Tibial nerve (tissue), 4 donors: ENCODE measurements at regions not wholly inside any gene's neighbourhood (a gene's known extent, or its start where the extent isn't known, plus 50 kb on each side); places are given as distances from the start of the nearest gene placed in this dataset.
A peak's percentile ranks its signal among the peaks of the same experiment; 100 is the strongest.

Source experiments
- DNase-seq, 2 donors: peaks; one replicate each; pipeline ENCODE4 v3.0.0-alpha.2; 2019; ENCODE audit warnings: low spot score in 2 of 2
- H3K27ac ChIP-seq, 4 donors: fragments of 200-600 bp; sonication (generic) in 3 of 4; one replicate each; pipeline ENCODE4 v1.5.1; 2017 to 2019; ENCODE audit warnings: mild to moderate bottlenecking in 1 of 4
- H3K27me3 ChIP-seq, 2 donors: fragments of 200-600 bp; sonication (generic) in 1 of 2; one replicate each; pipeline versions ENCODE4 v1.5.1 to v1.6.0; 2017 to 2019
- H3K36me3 ChIP-seq, 3 donors: fragments of 200-600 bp; sonication (generic); one replicate each; pipeline ENCODE4 v1.5.1; 2018 to 2019
- H3K4me1 ChIP-seq, 4 donors: fragments of 200-600 bp; sonication (generic) in 3 of 4; one replicate each; pipeline ENCODE4 v1.5.1; 2017 to 2019
- H3K4me3 ChIP-seq, 4 donors: fragments of 200-600 bp; sonication (generic) in 3 of 4; one replicate each; pipeline ENCODE4 v1.5.1; 2017 to 2019; ENCODE audit warnings: mild to moderate bottlenecking in 1 of 4, moderate library complexity in 1 of 4
- H3K9me3 ChIP-seq, 4 donors: fragments of 200-600 bp; sonication (generic) in 3 of 4; one replicate each; pipeline ENCODE4 v1.5.1; 2017 to 2019
- CTCF ChIP-seq, 5 experiments: fragments of 200-600 bp in 3 of 5; fragments of 450-650 bp in 2 of 5; sonication (generic) in 3 of 5; IDR thresholded peaks; one replicate each; pipeline ENCODE4 v1.5.1; 2016 to 2019; ENCODE audit warnings: antibody characterized with exemption in 5 of 5, mild to moderate bottlenecking in 3 of 5, moderate library complexity in 2 of 5
- EP300 ChIP-seq, 2 donors: sonication (generic); formaldehyde crosslinking; IDR thresholded peaks; one replicate each; pipeline ENCODE4 v1.6.1; 2017; ENCODE audit warnings: antibody characterized with exemption in 2 of 2, mild to moderate bottlenecking in 1 of 2
- POLR2A ChIP-seq, 2 donors: fragments of 450-650 bp; IDR thresholded peaks; one replicate each; pipeline ENCODE4 v1.6.1; 2017; ENCODE audit warnings: antibody characterized with exemption in 2 of 2, mild to moderate bottlenecking in 2 of 2, moderate library complexity in 2 of 2
- whole genome bisulfite sequencing, 2 donors: methylation state at CpG; one replicate each; pipeline ENCODE4 v1.1.5; 2018; 5-methylcytosine and 5-hydroxymethylcytosine counted together

GRCh38 chr13:80009760-80010159 is 331.2 kb downstream of the SPRY2 start:
- Histone ChIP-seq H3K4me3 (no peak overlapping the region), H3K9me3 (peaks cover 0 to 3% (median 0%) of the 10 kb centered on the region in 4 donors), H3K4me1 (peaks cover 0 to 23% (median 12%) of the 10 kb centered on the region in 4 donors), H3K36me3 (no peaks in the 10 kb centered on the region), H3K27me3 (no peaks in the 10 kb centered on the region), H3K27ac (no peak overlapping the region)
- no peak for TF ChIP-seq EP300 (IDR thresholded peaks at IDR 0.05)
- no peak for TF ChIP-seq POLR2A (IDR thresholded peaks at IDR 0.05)
- no peak for TF ChIP-seq CTCF (IDR thresholded peaks at IDR 0.05)
- no peak for DNase-seq

- no peak for TF ChIP-seq POLR2A (IDR thresholded peaks at IDR 0.05)
- TF ChIP-seq CTCF (IDR thresholded peaks at IDR 0.05), result no peak
- no peak for TF ChIP-seq EP300 (IDR thresholded peaks at IDR 0.05)
- no peak for DNase-seq
- Histone ChIP-seq H3K27me3 (no peaks in the 10 kb centered on the region), H3K9me3 (peaks cover 0 to 3% (median 0%) of the 10 kb centered on the region in 4 donors), H3K4me3 (no peak overlapping the region), H3K27ac (no peak overlapping the region), H3K4me1 (peaks cover 0 to 21% (median 12%) of the 10 kb centered on the region in 4 donors), H3K36me3 (no peaks in the 10 kb centered on the region)
- 90 to 91% methylated on average over 4 of the region's 4 CpGs for whole genome bisulfite sequencing, 2 donors
Observed at GRCh38 chr13:80006940-80007339, 334.0 kb downstream of the SPRY2 start.

GRCh38 chr13:80001510-80001842 is 339.4 kb downstream of the SPRY2 start:
- no peak for DNase-seq
- Histone ChIP-seq H3K27ac (peak overlapping the region in 2 of 4 donors; percentile 36 to 72), H3K9me3 (peaks cover 0 to 3% (median 0%) of the 10 kb centered on the region in 4 donors), H3K36me3 (no peaks in the 10 kb centered on the region), H3K4me1 (peaks cover 0 to 8% (median 0%) of the 10 kb centered on the region in 4 donors), H3K4me3 (no peak overlapping the region), H3K27me3 (no peaks in the 10 kb centered on the region)
- TF ChIP-seq EP300 (IDR thresholded peaks at IDR 0.05), result no peak
- no peak for TF ChIP-seq CTCF (IDR thresholded peaks at IDR 0.05)
- no peak for TF ChIP-seq POLR2A (IDR thresholded peaks at IDR 0.05)

GRCh38 chr13:80000684-80001509 is 340.0 kb downstream of the SPRY2 start:
- no peak for DNase-seq
- no peaks in the 10 kb centered on the region for H3K27me3 ChIP-seq
- H3K4me1 ChIP-seq, result peaks cover 0 to 8% (median 0%) of the 10 kb centered on the region in 4 donors
- H3K9me3 ChIP-seq, result peaks cover 0 to 3% (median 0%) of the 10 kb centered on the region in 4 donors
- H3K4me3 ChIP-seq, result no peak overlapping the region
- H3K27ac ChIP-seq, result peak overlapping the region in 2 of 4 donors; percentile 36 to 72
- TF ChIP-seq POLR2A (IDR thresholded peaks at IDR 0.05) (no peak), CTCF (IDR thresholded peaks at IDR 0.05) (no peak), EP300 (IDR thresholded peaks at IDR 0.05) (no peak)
- 54 to 65% methylated on average over 4 of the region's 4 CpGs for WGBS, 2 donors
- no peaks in the 10 kb centered on the region for H3K36me3 ChIP-seq

GRCh38 chr13:79999601-80000000 is 341.3 kb downstream of the SPRY2 start:
- DNase-seq, result no peak
- 78 to 86% methylated on average over 1 of the region's 1 CpG for WGBS, 2 donors
- no peaks in the 10 kb centered on the region for H3K27me3 ChIP-seq
- H3K36me3 ChIP-seq, result no peaks in the 10 kb centered on the region
- TF ChIP-seq CTCF (IDR thresholded peaks at IDR 0.05) (no peak), EP300 (IDR thresholded peaks at IDR 0.05) (no peak), POLR2A (IDR thresholded peaks at IDR 0.05) (no peak)
- H3K4me3 ChIP-seq, result no peak overlapping the region
- H3K9me3 ChIP-seq, result no peaks in the 10 kb centered on the region
- peaks cover 0 to 8% (median 0%) of the 10 kb centered on the region in 4 donors for H3K4me1 ChIP-seq
- H3K27ac ChIP-seq, result no peak overlapping the region
